ENCODE measurements at regions not wholly inside any gene's neighbourhood (a gene's known extent, or its start where the extent isn't known, plus 50 kb on each side); places are given as distances from the start of the nearest gene placed in this dataset.

- TF ChIP-seq CTCF (IDR thresholded peaks at IDR 0.05): no peak
- no peak for TF ChIP-seq ZNF425 (CRISPR knock-in tag; conservative IDR thresholded peaks at IDR 0.05)
These were observed 263.5 kb downstream of the RPAP3 start for GRCh38 chr12:47442310-47442709.

Measured in WTC11 (cell line).